ENCODE measurements at regions not wholly inside any gene's neighbourhood (a gene's known extent, or its start where the extent isn't known, plus 50 kb on each side); places are given as distances from the start of the nearest gene placed in this dataset.

DNA sequence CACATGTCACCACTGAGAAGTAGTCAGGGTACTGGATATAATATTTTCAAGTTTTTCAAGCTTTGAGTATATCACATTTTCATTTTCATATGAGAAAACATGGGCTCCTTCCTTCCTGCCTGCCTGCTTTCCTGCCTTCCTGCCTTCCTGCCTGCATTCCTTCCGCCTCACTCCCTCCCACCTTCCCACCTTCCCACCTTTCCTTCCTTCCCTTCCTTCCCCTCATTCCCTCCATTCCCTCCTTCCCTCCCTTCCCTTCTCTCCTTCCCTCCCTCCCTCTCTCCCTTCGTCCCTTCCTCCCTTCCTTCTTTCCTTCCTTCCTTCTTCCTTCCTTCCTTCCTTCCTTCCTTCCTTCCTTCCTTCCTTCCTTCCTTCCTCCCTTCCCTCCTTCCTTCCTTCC is 175.3 kb downstream of the HMHB1 start:
- DNase-seq (ENCODE audit: extremely low read depth, insufficient read length) = no peak
- Histone ChIP-seq H3K4me3 (replicated peaks; ENCODE audit: low read depth, low read length) (no peak overlapping the region), H3K36me3 (ENCODE audit: control insufficient read depth, insufficient read depth, low read length) (no peaks in the 10 kb centered on the region), H3K27me3 (replicated peaks; ENCODE audit: control insufficient read depth, insufficient read depth, low read length) (no peaks in the 10 kb centered on the region)
- TF ChIP-seq, protein P1, sequence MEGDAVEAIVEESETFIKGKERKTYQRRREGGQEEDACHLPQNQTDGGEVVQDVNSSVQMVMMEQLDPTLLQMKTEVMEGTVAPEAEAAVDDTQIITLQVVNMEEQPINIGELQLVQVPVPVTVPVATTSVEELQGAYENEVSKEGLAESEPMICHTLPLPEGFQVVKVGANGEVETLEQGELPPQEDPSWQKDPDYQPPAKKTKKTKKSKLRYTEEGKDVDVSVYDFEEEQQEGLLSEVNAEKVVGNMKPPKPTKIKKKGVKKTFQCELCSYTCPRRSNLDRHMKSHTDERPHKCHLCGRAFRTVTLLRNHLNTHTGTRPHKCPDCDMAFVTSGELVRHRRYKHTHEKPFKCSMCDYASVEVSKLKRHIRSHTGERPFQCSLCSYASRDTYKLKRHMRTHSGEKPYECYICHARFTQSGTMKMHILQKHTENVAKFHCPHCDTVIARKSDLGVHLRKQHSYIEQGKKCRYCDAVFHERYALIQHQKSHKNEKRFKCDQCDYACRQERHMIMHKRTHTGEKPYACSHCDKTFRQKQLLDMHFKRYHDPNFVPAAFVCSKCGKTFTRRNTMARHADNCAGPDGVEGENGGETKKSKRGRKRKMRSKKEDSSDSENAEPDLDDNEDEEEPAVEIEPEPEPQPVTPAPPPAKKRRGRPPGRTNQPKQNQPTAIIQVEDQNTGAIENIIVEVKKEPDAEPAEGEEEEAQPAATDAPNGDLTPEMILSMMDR (IDR thresholded peaks at IDR 0.05; ENCODE audit: insufficient read depth, low read length, poor library complexity, severe bottlenecking) = no peak

GRCh38 chr5:143987751-143988560 is 176.0 kb downstream of the HMHB1 start:
- Histone ChIP-seq H3K4me3 (replicated peaks; ENCODE audit: low read depth, low read length) (no peak overlapping the region), H3K36me3 (ENCODE audit: control insufficient read depth, insufficient read depth, low read length) (no peaks in the 10 kb centered on the region), H3K27me3 (replicated peaks; ENCODE audit: control insufficient read depth, insufficient read depth, low read length) (no peaks in the 10 kb centered on the region)
- TF ChIP-seq, protein P1 (IDR thresholded peaks at IDR 0.05; ENCODE audit: insufficient read depth, low read length, poor library complexity, severe bottlenecking) = no peak
- DNase-seq (ENCODE audit: extremely low read depth, insufficient read length) = no peak

GRCh38 chr5:143992496-143992895 is 178.0 kb downstream of the YIPF5 start:
- Histone ChIP-seq H3K36me3 (ENCODE audit: control insufficient read depth, insufficient read depth, low read length) (no peaks in the 10 kb centered on the region), H3K27me3 (replicated peaks; ENCODE audit: control insufficient read depth, insufficient read depth, low read length) (no peaks in the 10 kb centered on the region), H3K4me3 (replicated peaks; ENCODE audit: low read depth, low read length) (no peak overlapping the region)
- TF ChIP-seq, protein P1 (IDR thresholded peaks at IDR 0.05; ENCODE audit: insufficient read depth, low read length, poor library complexity, severe bottlenecking) = no peak
- no peak for DNase-seq (ENCODE audit: extremely low read depth, insufficient read length)

GRCh38 chr5:144002876-144003275 is 167.6 kb downstream of the YIPF5 start:
- Histone ChIP-seq H3K27me3 (replicated peaks; ENCODE audit: control insufficient read depth, insufficient read depth, low read length) (no peaks in the 10 kb centered on the region), H3K36me3 (ENCODE audit: control insufficient read depth, insufficient read depth, low read length) (no peaks in the 10 kb centered on the region), H3K4me3 (replicated peaks; ENCODE audit: low read depth, low read length) (no peak overlapping the region)
- DNase-seq (ENCODE audit: extremely low read depth, insufficient read length) = no peak
- TF ChIP-seq, protein P1 (IDR thresholded peaks at IDR 0.05; ENCODE audit: insufficient read depth, low read length, poor library complexity, severe bottlenecking) = no peak

DNA sequence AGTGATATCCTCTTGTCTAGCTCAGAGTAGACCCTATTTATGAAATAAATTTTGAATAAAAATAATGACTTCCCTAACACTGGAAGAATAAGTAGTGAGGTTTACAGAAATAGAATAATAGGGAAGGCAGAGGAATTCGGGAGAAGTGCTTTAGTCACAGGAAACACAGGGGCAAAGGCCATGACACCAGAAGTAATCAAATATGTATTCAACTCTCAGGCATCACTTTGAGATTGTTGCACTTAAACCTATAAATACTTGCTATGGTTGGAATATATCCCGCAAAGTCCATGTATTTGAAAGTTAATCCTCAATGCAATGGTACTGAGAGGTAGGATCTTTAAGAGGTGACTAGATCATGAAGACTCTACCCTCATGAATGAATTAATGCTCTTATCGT is 166.8 kb downstream of the YIPF5 start:
- Histone ChIP-seq H3K4me3 (replicated peaks; ENCODE audit: low read depth, low read length) (no peak overlapping the region), H3K36me3 (ENCODE audit: control insufficient read depth, insufficient read depth, low read length) (no peaks in the 10 kb centered on the region), H3K27me3 (replicated peaks; ENCODE audit: control insufficient read depth, insufficient read depth, low read length) (no peaks in the 10 kb centered on the region)
- TF ChIP-seq, protein P1 (IDR thresholded peaks at IDR 0.05; ENCODE audit: insufficient read depth, low read length, poor library complexity, severe bottlenecking) = no peak
- no peak for DNase-seq (ENCODE audit: extremely low read depth, insufficient read length)
